ENCODE measurements at regions not wholly inside any gene's neighbourhood (a gene's known extent, or its start where the extent isn't known, plus 50 kb on each side); places are given as distances from the start of the nearest gene placed in this dataset.
"Not testable (repeated sequence)": the region's sequence is repeated elsewhere in the genome, so short reads cannot be mapped to it uniquely, and the experiment has no call there.

DNA sequence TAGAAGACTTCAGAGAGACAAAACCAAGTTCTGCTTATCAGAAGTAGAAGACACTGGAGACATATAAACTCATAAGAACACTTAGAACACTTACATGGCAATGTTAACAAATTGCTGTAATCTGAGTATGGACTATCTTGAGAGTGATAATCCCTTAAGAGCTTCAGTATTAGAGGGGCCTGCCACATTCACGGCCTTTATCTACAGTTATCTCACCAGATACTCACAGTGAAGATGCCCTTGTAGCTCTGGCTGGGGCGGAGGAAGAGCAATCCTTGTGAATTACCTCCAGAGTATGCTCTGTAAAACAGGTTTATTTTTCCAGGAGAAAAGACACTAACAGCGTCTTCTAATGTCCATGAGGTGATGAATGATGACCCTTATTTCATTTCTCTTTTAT, 762.8 kb downstream of the FAM181B start:
- Mint-ChIP-seq H3K36me3 (no peaks in the 10 kb centered on the region), H3K27ac (no peak overlapping the region), H3K9me3 (no peaks in the 10 kb centered on the region), H3K27me3 (peaks cover 1% of the 10 kb centered on the region), H3K4me1 (peaks cover 2% of the 10 kb centered on the region), H3K4me3 (no peak overlapping the region)
- no peak for DNase-seq (ENCODE audit: low spot score in 2 of 2)
- no peak for ATAC-seq (ENCODE audit: low read depth)

DNA sequence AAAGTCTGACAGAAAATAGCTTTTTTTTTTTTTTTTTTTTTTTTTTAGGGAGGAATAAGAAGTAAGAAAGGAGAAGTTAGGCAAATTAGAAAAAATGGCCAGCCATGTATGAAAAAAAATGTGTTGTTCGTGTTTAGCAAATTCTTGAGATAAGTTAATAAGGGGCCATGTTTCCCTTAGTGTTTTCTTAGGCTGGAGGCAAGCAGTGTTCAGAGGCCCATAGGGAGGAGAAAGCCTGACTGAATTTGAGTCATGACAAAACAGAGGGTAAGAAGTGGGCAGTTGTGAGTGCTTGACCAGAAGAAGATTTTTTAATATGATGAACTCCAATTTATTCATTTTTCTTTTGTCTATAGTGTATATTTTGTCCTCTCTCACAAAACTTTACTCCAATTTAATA, 766.4 kb downstream of the FAM181B start:
- H3K4me1 Mint-ChIP-seq = peaks cover 2% of the 10 kb centered on the region
- ATAC-seq (ENCODE audit: low read depth) (no peak), DNase-seq (ENCODE audit: low spot score in 2 of 2) (no peak)
- H3K27me3 Mint-ChIP-seq = no peaks in the 10 kb centered on the region
- H3K36me3 Mint-ChIP-seq = no peaks in the 10 kb centered on the region
- no peaks in the 10 kb centered on the region for H3K9me3 Mint-ChIP-seq
- no peak overlapping the region for H3K4me3 Mint-ChIP-seq
- no peak overlapping the region for H3K27ac Mint-ChIP-seq

DNA sequence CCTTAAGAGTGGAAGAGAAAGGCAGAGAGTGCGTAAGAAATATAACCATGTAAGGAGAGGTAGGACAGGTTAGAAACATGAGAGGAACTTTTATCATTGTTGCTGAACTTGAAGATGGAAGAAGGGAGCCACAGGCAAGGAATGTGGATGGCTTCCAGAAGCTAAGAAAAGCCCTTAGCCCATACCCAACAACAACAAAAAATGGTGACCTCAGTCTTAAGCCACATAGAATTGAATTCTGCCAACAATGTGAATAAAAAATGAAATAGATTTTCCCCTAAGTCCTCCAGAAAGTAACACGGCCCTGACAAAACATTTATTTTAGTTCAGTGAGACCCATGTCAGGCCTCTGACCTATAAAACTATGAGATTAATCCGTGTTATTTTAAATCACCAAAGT, 767.3 kb downstream of the FAM181B start:
- Mint-ChIP-seq H3K27me3 (no peaks in the 10 kb centered on the region), H3K27ac (no peak overlapping the region), H3K9me3 (no peaks in the 10 kb centered on the region), H3K4me3 (no peak overlapping the region), H3K4me1 (peaks cover 2% of the 10 kb centered on the region), H3K36me3 (no peaks in the 10 kb centered on the region)
- ATAC-seq (ENCODE audit: low read depth) (no peak), DNase-seq (ENCODE audit: low spot score in 2 of 2) (no peak)

DNA sequence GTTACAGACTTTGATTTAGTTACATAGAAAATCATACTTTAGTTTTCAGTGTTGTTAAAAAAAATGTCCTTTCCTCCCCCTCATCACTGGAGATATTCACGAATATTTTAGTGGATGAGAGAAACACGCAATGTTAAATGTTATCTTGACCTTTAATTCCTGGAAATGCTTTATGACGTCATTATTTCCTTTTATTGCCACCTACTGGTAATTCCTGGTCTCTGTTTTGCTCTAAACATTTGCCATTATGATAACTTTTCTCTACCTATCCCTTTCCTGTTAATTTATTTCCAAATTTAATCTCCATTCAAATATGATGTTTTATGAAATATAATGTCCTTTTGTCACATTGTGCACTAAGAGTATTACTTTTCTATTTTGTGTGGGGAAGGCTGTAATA, 770.6 kb downstream of the FAM181B start:
- no peak overlapping the region for H3K27ac Mint-ChIP-seq
- H3K36me3 Mint-ChIP-seq = no peaks in the 10 kb centered on the region
- H3K27me3 Mint-ChIP-seq = no peaks in the 10 kb centered on the region
- no peak overlapping the region for H3K4me3 Mint-ChIP-seq
- ATAC-seq (ENCODE audit: low read depth) (no peak), DNase-seq (ENCODE audit: low spot score in 2 of 2) (no peak)
- peaks cover 2% of the 10 kb centered on the region for H3K4me1 Mint-ChIP-seq
- no peaks in the 10 kb centered on the region for H3K9me3 Mint-ChIP-seq

DNA sequence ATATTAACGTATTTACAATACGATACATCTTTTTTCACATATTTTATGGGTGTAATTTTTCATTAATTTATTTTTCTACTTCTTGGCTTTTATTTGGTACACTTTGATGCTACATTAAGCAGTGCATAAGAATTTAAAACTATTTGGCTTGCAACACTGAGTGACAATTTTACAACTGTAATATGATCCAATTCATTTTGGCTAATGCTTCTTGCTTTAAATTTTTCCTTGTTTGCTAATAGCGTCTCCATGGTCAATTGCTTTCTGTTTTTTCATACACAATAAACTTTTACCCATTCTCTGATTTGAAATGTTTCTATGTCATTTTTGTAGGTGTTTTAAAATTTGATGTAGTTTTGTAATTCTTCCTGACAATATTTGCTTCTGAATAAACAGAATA, 773.2 kb downstream of the FAM181B start:
- H3K4me1 Mint-ChIP-seq = no peaks in the 10 kb centered on the region
- H3K36me3 Mint-ChIP-seq = no peaks in the 10 kb centered on the region
- no peak overlapping the region for H3K27ac Mint-ChIP-seq
- ATAC-seq (ENCODE audit: low read depth) = no peak
- no peaks in the 10 kb centered on the region for H3K27me3 Mint-ChIP-seq
- no peak overlapping the region for H3K4me3 Mint-ChIP-seq
- no peak for DNase-seq (ENCODE audit: low spot score in 2 of 2)
- peaks cover 8% of the 10 kb centered on the region for H3K9me3 Mint-ChIP-seq

DNA sequence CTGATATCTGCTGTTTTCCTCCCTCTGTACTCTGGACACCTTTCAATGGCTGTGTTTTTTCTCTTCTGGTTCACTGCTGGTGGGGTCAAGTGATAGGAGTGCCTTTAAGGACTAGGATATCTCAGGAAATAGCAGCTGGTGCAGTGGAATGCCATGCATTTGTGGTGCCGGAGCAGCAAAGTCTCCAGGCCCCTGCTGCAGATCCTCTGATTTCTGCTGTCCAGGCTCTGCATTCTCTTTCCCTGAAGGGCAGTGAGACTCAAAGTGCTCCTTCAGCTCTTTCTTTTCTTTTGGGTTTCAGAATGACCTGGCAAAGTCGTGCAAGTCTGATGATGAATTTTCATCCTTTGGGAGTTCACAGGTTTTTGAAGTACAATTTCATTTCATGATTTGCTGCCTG, 774.3 kb downstream of the FAM181B start:
- ATAC-seq (ENCODE audit: low read depth) (no peak), DNase-seq (ENCODE audit: low spot score in 2 of 2) (no peak)
- Mint-ChIP-seq H3K36me3 (no peaks in the 10 kb centered on the region), H3K9me3 (peaks cover 8% of the 10 kb centered on the region), H3K4me1 (no peaks in the 10 kb centered on the region), H3K27me3 (no peaks in the 10 kb centered on the region), H3K27ac (no peak overlapping the region), H3K4me3 (no peak overlapping the region)

DNA sequence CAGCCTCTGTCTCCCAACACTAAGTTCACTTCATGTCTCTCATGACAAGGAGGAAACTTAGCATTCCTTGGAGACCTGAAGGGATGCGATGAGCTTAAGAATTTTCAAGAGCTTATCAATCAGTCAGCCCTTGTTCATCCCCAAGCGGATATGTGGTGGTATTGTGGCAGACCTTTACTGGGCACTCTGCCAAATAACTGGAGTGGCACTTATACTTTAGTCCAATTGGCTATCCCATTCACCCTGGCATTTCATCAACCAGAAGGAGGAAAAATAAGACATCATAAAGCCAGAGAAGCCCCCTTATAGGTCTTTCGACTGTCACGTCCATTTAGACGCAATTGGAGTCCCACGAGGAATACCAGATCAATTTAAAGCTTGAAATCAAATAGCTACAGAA, 779.4 kb downstream of the FAM181B start:
- H3K9me3 Mint-ChIP-seq = peaks cover 11% of the 10 kb centered on the region
- H3K36me3 Mint-ChIP-seq; H3K4me3 Mint-ChIP-seq; H3K27ac Mint-ChIP-seq; H3K27me3 Mint-ChIP-seq; H3K4me1 Mint-ChIP-seq; ATAC-seq (ENCODE audit: low read depth); DNase-seq (ENCODE audit: low spot score in 2 of 2): not testable (repeated sequence)

DNA sequence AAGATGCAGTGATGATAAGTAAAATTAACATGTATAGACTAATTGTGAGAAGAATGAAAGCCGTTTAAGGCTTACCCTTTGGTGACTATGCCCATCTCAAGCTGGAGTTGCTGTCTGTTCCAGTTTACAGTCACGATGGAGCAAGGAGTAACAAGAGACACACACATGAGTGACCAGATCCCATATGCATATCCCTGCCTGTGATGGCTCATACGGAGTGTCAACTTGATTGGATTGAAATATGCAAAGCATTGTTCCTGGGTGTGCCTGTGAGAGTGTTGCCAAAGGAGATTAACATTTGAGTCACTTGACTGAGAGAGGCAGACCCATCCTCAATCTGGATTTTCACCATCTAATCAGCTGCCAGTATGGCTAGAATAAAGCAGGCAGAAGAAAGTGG, 786.8 kb downstream of the FAM181B start:
- H3K27ac Mint-ChIP-seq = no peak overlapping the region
- no peaks in the 10 kb centered on the region for H3K9me3 Mint-ChIP-seq
- DNase-seq (ENCODE audit: low spot score in 2 of 2) (no peak), ATAC-seq (ENCODE audit: low read depth) (no peak)
- no peak overlapping the region for H3K4me3 Mint-ChIP-seq
- H3K4me1 Mint-ChIP-seq = no peaks in the 10 kb centered on the region
- H3K27me3 Mint-ChIP-seq = no peaks in the 10 kb centered on the region
- no peaks in the 10 kb centered on the region for H3K36me3 Mint-ChIP-seq

DNA sequence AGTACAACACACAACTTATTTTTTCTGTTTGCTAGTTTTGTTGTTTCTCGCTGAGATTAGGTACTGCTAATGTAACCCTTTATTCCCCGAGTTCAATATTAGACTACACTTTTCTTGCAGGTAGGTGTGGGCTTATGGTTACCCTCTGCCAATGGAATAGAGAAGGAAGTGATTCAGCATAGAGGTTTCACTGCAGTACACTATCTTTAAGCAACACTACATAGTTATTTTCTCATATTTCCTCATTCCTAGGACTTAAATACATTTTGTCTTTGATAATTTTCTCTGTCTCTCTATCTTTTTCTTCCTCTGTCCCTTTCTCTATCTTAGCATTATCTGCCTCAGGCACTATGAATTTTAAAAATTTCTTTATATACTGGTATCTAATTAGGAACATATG, 791.0 kb downstream of the FAM181B start:
- Mint-ChIP-seq H3K36me3 (no peaks in the 10 kb centered on the region), H3K4me1 (no peaks in the 10 kb centered on the region), H3K4me3 (no peak overlapping the region), H3K27me3 (peaks cover 1% of the 10 kb centered on the region), H3K9me3 (peaks cover 3% of the 10 kb centered on the region), H3K27ac (no peak overlapping the region)
- DNase-seq (ENCODE audit: low spot score in 2 of 2) (no peak), ATAC-seq (ENCODE audit: low read depth) (no peak)

DNA sequence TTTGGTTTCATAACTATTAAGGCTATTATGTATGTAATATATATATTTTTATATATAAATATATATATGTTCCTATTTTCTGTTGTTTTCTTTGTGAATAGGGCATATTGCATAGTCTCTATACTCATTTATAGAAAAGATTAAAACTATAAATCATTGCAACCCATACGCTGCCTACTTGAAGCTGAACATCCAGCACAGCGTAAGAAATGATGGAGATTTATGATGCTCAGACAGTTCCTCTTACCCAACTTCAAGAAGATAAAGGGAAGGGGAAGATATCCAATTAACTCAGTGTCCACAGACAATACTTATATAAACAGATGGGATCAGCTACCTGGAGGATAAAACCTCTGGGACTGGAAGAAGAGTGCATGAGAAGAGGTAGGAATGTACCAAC, 791.7 kb downstream of the FAM181B start:
- Mint-ChIP-seq H3K27me3 (peaks cover 1% of the 10 kb centered on the region), H3K4me1 (no peaks in the 10 kb centered on the region), H3K4me3 (no peak overlapping the region), H3K9me3 (peaks cover 3% of the 10 kb centered on the region), H3K27ac (no peak overlapping the region), H3K36me3 (no peaks in the 10 kb centered on the region)
- ATAC-seq (ENCODE audit: low read depth) (no peak), DNase-seq (ENCODE audit: low spot score in 2 of 2) (no peak)

DNA sequence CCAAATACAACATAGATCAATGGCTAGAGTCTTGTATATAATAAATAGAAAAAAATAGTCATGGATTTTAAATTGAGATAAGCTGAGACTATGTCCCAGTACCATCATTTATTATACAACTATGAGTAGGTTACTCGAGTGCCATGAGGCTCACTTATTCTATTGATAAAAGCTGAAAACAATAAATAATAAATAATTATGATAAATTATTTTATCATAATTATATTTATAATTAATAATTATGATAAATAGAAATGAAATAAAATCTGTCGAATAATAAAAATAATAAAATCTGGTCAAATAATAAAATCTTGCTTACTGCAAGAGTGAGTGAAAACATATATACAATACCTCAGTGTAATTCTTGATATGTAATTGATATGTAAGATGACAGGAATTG, 801.4 kb downstream of the FAM181B start:
- no peak for ATAC-seq (ENCODE audit: low read depth)
- Mint-ChIP-seq H3K36me3 (no peaks in the 10 kb centered on the region), H3K27me3 (no peaks in the 10 kb centered on the region), H3K27ac (no peak overlapping the region), H3K4me1 (no peaks in the 10 kb centered on the region), H3K4me3 (no peak overlapping the region), H3K9me3 (no peaks in the 10 kb centered on the region)
- no peak for DNase-seq (ENCODE audit: low spot score in 2 of 2)

DNA sequence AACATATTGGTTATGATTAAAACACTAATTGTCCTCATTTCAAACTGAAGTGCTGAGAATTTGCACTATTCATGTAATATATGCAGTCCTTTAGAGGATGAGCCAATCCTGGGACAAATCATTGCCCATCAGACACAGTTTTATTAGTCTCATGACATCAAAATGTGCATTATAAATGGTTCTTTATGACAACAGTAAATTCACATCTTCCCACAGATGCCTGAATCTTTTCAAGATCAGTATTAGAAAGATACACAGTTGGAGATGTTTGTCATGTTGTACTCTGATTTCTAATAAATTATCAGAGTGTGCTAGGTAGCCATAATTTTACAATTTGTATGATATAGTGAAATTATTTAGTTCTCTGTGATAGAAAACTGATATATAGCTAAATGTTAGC, 813.5 kb downstream of the FAM181B start:
- Mint-ChIP-seq H3K27ac (no peak overlapping the region), H3K4me3 (no peak overlapping the region), H3K9me3 (no peaks in the 10 kb centered on the region), H3K4me1 (no peaks in the 10 kb centered on the region), H3K27me3 (no peaks in the 10 kb centered on the region), H3K36me3 (no peaks in the 10 kb centered on the region)
- ATAC-seq (ENCODE audit: low read depth) (no peak), DNase-seq (ENCODE audit: low spot score in 2 of 2) (no peak)

DNA sequence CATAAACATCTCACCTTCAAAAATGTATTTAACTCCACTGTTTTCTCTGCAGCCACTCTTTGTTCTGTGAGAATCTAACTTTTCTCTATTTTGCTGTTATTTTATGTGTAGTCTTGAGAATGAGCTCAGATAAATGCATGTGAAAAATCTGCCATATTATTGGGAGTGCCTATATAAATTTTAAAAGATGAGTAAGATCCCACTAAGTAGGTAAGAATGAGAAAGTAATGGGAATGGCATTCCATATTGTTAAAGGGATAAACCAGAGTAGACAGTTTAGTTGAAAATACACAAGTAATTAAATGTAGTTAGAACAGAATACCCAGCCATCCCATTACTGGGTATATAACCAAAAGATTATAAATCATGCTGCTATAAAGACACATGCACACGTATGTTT, 817.2 kb downstream of the FAM181B start:
- DNase-seq (ENCODE audit: low spot score in 2 of 2) = no peak
- H3K27ac Mint-ChIP-seq = no peak overlapping the region
- ATAC-seq (ENCODE audit: low read depth) = no peak
- H3K4me3 Mint-ChIP-seq = no peak overlapping the region
- no peaks in the 10 kb centered on the region for H3K36me3 Mint-ChIP-seq
- H3K4me1 Mint-ChIP-seq = no peaks in the 10 kb centered on the region
- H3K27me3 Mint-ChIP-seq = no peaks in the 10 kb centered on the region
- no peaks in the 10 kb centered on the region for H3K9me3 Mint-ChIP-seq

DNA sequence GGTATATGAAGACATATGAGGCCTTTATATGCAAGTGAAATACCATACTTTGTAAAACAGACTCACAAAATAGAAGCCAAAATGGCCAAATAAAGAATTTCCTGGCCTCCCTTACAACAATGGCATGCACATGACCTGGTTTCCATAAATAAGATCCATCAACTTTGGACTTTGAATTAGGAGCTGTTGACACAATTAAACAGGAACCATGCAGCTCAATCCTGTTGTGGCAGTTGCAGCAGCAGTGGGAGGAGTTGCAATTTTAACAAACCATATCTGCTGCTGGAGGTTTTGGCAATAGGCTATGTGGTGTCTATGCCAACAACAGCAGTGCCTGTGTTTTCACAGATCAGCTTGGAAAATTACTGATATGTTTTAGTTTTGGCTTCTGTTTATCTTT, 818.6 kb downstream of the FAM181B start:
- no peaks in the 10 kb centered on the region for H3K27me3 Mint-ChIP-seq

DNA sequence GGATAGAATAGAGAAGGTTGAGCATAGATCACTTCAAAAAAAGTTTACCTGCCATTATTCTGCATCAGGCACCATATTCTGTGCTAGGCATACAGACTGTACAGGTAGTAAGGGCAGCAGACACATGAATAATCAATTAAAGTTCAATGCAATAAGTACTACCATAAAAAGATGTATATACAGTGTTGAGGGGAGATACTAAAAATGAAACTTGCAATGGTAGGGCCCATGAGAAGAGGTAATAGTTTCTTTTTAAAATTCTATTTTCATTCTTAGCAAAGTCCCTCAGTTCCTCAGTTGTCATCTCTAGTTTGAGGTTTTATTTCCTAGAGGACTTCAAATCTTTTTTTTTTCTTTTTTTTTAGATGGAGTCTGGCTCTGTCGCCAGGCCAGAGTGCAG, 819.9 kb downstream of the FAM181B start:
- Mint-ChIP-seq H3K4me3 (no peak overlapping the region), H3K36me3 (no peaks in the 10 kb centered on the region), H3K27ac (no peak overlapping the region), H3K9me3 (no peaks in the 10 kb centered on the region), H3K27me3 (no peaks in the 10 kb centered on the region), H3K4me1 (no peaks in the 10 kb centered on the region)
- DNase-seq (ENCODE audit: low spot score in 2 of 2) (no peak), ATAC-seq (ENCODE audit: low read depth) (no peak)

More for the DNA sequence above, 818.6 kb downstream of the FAM181B start:
- H3K4me3 Mint-ChIP-seq = no peak overlapping the region
- H3K27ac Mint-ChIP-seq = no peak overlapping the region
- no peaks in the 10 kb centered on the region for H3K4me1 Mint-ChIP-seq
- DNase-seq (ENCODE audit: low spot score in 2 of 2) (no peak), ATAC-seq (ENCODE audit: low read depth) (no peak)
- H3K9me3 Mint-ChIP-seq = no peaks in the 10 kb centered on the region
- no peaks in the 10 kb centered on the region for H3K36me3 Mint-ChIP-seq

DNA sequence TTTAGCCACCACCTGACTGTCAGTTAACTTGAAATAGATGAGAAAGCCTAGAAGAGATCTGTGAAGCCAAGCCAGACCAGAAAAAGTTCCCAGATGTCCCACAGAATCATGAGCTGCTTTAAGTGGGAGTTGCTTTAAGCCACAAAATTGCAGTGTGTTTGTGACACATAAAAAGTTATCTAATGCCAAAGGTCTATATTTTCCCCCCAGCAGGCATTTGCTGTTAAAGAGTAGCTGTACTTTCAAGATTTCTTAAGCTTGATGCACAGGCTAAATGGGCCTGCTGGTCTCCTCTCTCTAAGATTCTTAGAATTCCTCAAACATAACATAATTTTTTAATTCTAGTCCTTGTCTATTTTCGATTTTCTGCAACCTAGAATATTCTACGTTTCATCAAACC, 825.7 kb downstream of the FAM181B start:
- no peak overlapping the region for H3K4me3 Mint-ChIP-seq
- ATAC-seq (ENCODE audit: low read depth) (no peak), DNase-seq (ENCODE audit: low spot score in 2 of 2) (no peak)
- H3K27ac Mint-ChIP-seq = no peak overlapping the region
- no peaks in the 10 kb centered on the region for H3K27me3 Mint-ChIP-seq
- H3K4me1 Mint-ChIP-seq = peaks cover 6% of the 10 kb centered on the region
- no peaks in the 10 kb centered on the region for H3K36me3 Mint-ChIP-seq
- H3K9me3 Mint-ChIP-seq = no peaks in the 10 kb centered on the region
